PFSK-1 (cell line): ENCODE measurements at regions not wholly inside any gene's neighbourhood (a gene's known extent, or its start where the extent isn't known, plus 50 kb on each side); places are given as distances from the start of the nearest gene placed in this dataset.

ENCODE experiments used
- FOXP2 ChIP-seq: optimal IDR thresholded peaks from 2 replicates; pipeline ENCODE3; 2011; ENCODE audit warnings: borderline replicate concordance, control low read depth, inconsistent platforms; ENCODE audit not compliant: insufficient read depth; ENCODE audit errors: extremely low read length, extremely low read depth
- POLR2AphosphoS5 ChIP-seq: IDR thresholded peaks from 2 replicates; pipeline ENCODE4 v1.6.1; 2012; ENCODE audit warnings: low read depth, mild to moderate bottlenecking, control low read depth, low read length, moderate library complexity
- SIN3A ChIP-seq: IDR thresholded peaks from 2 replicates; pipeline ENCODE4 v1.6.1; 2012; ENCODE audit warnings: mild to moderate bottlenecking, low read length, moderate library complexity, borderline replicate concordance; ENCODE audit not compliant: insufficient read depth
- TAF1 ChIP-seq: IDR thresholded peaks from 2 replicates; pipeline ENCODE4 v1.6.1; 2012; ENCODE audit warnings: low read length, control low read depth, borderline replicate concordance; ENCODE audit not compliant: insufficient read depth
- TF ChIP-seq, protein P1 (sequence below), 2 experiments: IDR thresholded peaks; 2 replicates each; pipeline versions ENCODE4 v1.6.1 to v1.8.0; 2011 to 2012; ENCODE audit warnings: low read depth in 2 of 2, low read length in 2 of 2, control low read depth in 1 of 2, inconsistent platforms in 1 of 2, mild to moderate bottlenecking in 1 of 2, moderate library complexity in 1 of 2; ENCODE audit not compliant: insufficient read depth in 1 of 2

DNA sequence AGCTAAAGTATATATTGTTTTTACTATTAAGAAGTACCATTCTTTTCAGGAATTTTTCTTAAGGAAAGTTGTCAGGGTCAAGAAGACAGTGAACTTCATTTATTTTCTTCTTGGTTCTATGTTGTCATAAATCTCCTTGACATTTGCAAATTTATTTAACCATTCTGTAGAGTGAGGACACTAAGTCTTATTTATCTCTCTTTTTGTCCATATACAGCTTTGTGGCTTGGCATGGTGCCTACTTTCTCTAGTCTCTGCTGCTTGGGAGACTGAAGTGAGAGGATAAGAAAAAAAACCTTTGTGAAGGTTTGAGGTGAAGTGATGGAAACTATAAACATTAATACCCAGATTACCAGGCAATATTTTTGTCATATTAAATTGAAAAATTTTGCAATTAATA is 1389.4 kb downstream of the SUCLG1 start:
- TF ChIP-seq SIN3A (no peak), TAF1 (no peak), POLR2AphosphoS5 (no peak), FOXP2 (no peak)
- TF ChIP-seq, protein P1, sequence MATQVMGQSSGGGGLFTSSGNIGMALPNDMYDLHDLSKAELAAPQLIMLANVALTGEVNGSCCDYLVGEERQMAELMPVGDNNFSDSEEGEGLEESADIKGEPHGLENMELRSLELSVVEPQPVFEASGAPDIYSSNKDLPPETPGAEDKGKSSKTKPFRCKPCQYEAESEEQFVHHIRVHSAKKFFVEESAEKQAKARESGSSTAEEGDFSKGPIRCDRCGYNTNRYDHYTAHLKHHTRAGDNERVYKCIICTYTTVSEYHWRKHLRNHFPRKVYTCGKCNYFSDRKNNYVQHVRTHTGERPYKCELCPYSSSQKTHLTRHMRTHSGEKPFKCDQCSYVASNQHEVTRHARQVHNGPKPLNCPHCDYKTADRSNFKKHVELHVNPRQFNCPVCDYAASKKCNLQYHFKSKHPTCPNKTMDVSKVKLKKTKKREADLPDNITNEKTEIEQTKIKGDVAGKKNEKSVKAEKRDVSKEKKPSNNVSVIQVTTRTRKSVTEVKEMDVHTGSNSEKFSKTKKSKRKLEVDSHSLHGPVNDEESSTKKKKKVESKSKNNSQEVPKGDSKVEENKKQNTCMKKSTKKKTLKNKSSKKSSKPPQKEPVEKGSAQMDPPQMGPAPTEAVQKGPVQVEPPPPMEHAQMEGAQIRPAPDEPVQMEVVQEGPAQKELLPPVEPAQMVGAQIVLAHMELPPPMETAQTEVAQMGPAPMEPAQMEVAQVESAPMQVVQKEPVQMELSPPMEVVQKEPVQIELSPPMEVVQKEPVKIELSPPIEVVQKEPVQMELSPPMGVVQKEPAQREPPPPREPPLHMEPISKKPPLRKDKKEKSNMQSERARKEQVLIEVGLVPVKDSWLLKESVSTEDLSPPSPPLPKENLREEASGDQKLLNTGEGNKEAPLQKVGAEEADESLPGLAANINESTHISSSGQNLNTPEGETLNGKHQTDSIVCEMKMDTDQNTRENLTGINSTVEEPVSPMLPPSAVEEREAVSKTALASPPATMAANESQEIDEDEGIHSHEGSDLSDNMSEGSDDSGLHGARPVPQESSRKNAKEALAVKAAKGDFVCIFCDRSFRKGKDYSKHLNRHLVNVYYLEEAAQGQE (IDR thresholded peaks at IDR 0.05; ENCODE audit: insufficient read depth in 1 of 2, low read depth in 2 of 2, low read length in 2 of 2) = no peak

DNA sequence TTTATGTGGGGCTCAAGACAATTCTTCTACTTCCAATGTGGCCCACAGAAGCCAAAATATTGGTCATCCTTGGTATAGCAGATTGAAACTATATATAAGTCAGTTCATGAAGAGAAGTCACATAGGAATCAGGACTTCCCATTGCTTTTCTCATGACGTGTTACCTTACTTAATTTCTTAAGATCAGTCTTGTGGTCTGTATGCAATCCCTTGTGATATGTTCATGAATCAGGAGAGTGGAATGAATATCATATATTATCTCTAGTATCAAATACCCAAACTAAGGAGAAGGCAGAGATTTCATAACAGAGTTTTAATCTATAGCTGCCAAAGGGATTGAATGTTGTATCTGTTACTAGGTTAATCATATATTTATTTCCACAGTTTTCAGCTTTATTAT is 1390.4 kb downstream of the SUCLG1 start:
- no peak for TF ChIP-seq SIN3A
- no peak for TF ChIP-seq POLR2AphosphoS5
- TF ChIP-seq FOXP2 = no peak
- TF ChIP-seq TAF1 = no peak

DNA sequence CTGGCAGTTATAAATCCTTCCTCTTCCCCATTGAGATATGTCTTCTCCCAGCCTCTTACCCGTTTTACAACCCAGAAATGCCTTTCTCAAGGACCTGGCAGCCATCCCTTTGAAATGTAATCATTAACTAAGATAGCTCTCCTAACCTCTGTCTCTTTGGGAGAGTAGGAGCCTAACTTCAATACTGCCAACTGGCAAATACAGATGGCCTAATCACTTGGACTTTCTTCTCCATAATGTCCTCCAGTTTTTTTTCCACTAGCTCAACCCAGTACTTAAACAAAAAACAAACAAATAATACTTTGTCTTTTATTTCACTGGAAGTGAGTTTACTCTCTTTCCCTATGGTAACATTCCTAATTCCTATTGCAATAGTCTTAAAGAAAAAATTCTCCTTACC is 1391.1 kb downstream of the SUCLG1 start:
- TF ChIP-seq FOXP2 (no peak), SIN3A (no peak), POLR2AphosphoS5 (no peak), TAF1 (no peak)
- TF ChIP-seq, protein P1 (IDR thresholded peaks at IDR 0.05; ENCODE audit: insufficient read depth in 1 of 2, low read depth in 2 of 2, low read length in 2 of 2) = no peak

DNA sequence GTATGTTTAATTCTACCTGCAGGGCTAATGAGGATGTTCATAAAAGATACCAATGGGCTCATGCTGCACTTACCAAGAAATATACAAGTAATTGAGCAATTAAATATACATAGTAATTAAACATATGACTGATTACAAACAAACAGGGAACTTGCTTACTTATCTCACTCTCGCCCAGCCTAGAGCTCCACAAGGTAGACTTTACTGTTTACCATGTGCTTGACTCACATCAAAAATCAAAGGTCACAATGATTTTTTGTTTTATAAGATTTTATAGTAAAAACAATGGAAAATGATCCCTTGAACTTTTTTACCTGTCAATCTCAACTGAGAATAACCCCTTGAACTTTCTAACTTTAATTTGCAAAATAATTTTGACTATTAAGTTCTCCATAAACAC is 1395.1 kb downstream of the SUCLG1 start:
- TF ChIP-seq FOXP2 (no peak), SIN3A (no peak), POLR2AphosphoS5 (no peak), TAF1 (no peak)
- TF ChIP-seq, protein P1 (IDR thresholded peaks at IDR 0.05; ENCODE audit: insufficient read depth in 1 of 2, low read depth in 2 of 2, low read length in 2 of 2) = no peak

DNA sequence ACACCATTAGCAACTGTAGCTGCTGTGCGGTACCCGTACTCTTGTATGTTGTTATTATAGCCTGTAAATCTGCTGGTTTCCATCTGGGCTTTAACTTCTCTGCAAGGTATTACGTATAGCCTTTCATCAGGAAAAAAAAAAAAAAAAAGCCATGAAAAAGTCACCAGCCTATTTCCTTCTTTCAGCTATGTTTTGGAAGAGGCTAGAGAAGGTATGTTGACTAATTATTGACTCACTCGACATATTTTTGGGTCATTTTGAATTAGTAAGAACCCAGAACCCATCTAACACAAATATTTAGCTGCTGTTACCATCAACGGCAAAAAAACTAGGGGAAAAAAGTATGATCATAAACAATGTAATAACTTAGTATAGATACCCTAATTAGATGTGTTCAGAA is 1395.6 kb downstream of the SUCLG1 start:
- TF ChIP-seq FOXP2 = no peak

DNA sequence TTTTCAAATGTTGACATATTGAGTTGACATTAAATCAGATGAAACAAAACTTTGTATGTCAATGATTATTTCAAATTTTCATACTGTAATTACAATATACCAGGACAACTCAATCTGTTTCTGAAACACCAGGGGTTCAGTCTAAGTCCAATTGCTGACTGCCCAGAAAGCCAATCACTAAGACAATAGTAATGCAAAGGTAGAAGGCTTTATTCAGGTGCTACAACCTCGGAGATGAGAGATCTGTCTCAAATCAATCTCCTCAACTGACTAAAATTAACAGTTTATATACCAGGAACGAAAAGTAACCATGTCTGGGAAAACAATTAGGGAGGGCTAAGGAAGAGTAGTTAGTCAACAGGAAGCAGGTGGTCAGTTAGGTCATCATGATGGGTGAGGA is 1400.4 kb downstream of the SUCLG1 start:
- TF ChIP-seq TAF1 (no peak), POLR2AphosphoS5 (no peak), SIN3A (no peak), FOXP2 (no peak)
- TF ChIP-seq, protein P1 (IDR thresholded peaks at IDR 0.05; ENCODE audit: insufficient read depth in 1 of 2, low read depth in 2 of 2, low read length in 2 of 2) = no peak
